ENCODE measurements at regions not wholly inside any gene's neighbourhood (a gene's known extent, or its start where the extent isn't known, plus 50 kb on each side); places are given as distances from the start of the nearest gene placed in this dataset.
"Not testable (repeated sequence)": the region's sequence is repeated elsewhere in the genome, so short reads cannot be mapped to it uniquely, and the experiment has no call there.

GRCh38 chr6:6091608-6092002 lies 84.9 kb upstream of the NRN1 start:
- Histone ChIP-seq H3K4me1 (no peaks in the 10 kb centered on the region), H3K27ac (no peak overlapping the region), H3K36me3 (no peaks in the 10 kb centered on the region), H3K27me3 (no peaks in the 10 kb centered on the region), H3K9me3 (no peaks in the 10 kb centered on the region), H3K4me3 (no peak overlapping the region)
- TF ChIP-seq POLR2A (IDR thresholded peaks at IDR 0.05) (no peak), CTCF (IDR thresholded peaks at IDR 0.05) (no peak)
- DNase-seq: no peak

- Histone ChIP-seq H3K4me3 (no peak overlapping the region), H3K27ac (no peak overlapping the region), H3K27me3 (no peaks in the 10 kb centered on the region), H3K4me1 (no peaks in the 10 kb centered on the region), H3K36me3 (no peaks in the 10 kb centered on the region), H3K9me3 (no peaks in the 10 kb centered on the region)
- TF ChIP-seq POLR2A (IDR thresholded peaks at IDR 0.05) (no peak), CTCF (IDR thresholded peaks at IDR 0.05) (no peak)
- no peak for DNase-seq
Observed at GRCh38 chr6:6090861-6091607, 84.3 kb upstream of the NRN1 start.

GRCh38 chr6:6085928-6086668 lies 79.4 kb upstream of the NRN1 start:
- Histone ChIP-seq H3K27me3 (no peaks in the 10 kb centered on the region), H3K36me3 (no peaks in the 10 kb centered on the region), H3K4me1 (no peaks in the 10 kb centered on the region), H3K27ac (no peak overlapping the region), H3K4me3 (no peak overlapping the region), H3K9me3 (no peaks in the 10 kb centered on the region)
- TF ChIP-seq CTCF (IDR thresholded peaks at IDR 0.05): no peak
- TF ChIP-seq POLR2A (IDR thresholded peaks at IDR 0.05): no peak
- no peak for DNase-seq

GRCh38 chr6:6080975-6081374 lies 74.2 kb upstream of the NRN1 start:
- Histone ChIP-seq H3K27me3 (no peaks in the 10 kb centered on the region), H3K36me3 (no peaks in the 10 kb centered on the region), H3K4me1 (no peaks in the 10 kb centered on the region), H3K4me3 (no peak overlapping the region), H3K9me3 (no peaks in the 10 kb centered on the region), H3K27ac (no peak overlapping the region)
- no peak for DNase-seq
- TF ChIP-seq CTCF (IDR thresholded peaks at IDR 0.05): no peak
- TF ChIP-seq POLR2A (IDR thresholded peaks at IDR 0.05): no peak

GRCh38 chr6:6074190-6074589 lies 67.5 kb upstream of the NRN1 start:
- Histone ChIP-seq H3K27me3 (no peaks in the 10 kb centered on the region), H3K36me3 (no peaks in the 10 kb centered on the region), H3K4me1 (no peaks in the 10 kb centered on the region), H3K9me3 (no peaks in the 10 kb centered on the region), H3K27ac (no peak overlapping the region), H3K4me3 (no peak overlapping the region)
- no peak for DNase-seq
- TF ChIP-seq POLR2A (IDR thresholded peaks at IDR 0.05): no peak
- TF ChIP-seq CTCF (IDR thresholded peaks at IDR 0.05): no peak

- not testable (repeated sequence) for H3K36me3 ChIP-seq, H3K4me3 ChIP-seq, H3K9me3 ChIP-seq, H3K27ac ChIP-seq, DNase-seq, H3K4me1 ChIP-seq, H3K27me3 ChIP-seq
Observed at GRCh38 chr6:6068157-6068556, 61.4 kb upstream of the NRN1 start.

Measured in Peyer's patch (tissue), 4 donors.